ENCODE measurements at regions not wholly inside any gene's neighbourhood (a gene's known extent, or its start where the extent isn't known, plus 50 kb on each side); places are given as distances from the start of the nearest gene placed in this dataset.
"Not testable (repeated sequence)": the region's sequence is repeated elsewhere in the genome, so short reads cannot be mapped to it uniquely, and the experiment has no call there.

DNA sequence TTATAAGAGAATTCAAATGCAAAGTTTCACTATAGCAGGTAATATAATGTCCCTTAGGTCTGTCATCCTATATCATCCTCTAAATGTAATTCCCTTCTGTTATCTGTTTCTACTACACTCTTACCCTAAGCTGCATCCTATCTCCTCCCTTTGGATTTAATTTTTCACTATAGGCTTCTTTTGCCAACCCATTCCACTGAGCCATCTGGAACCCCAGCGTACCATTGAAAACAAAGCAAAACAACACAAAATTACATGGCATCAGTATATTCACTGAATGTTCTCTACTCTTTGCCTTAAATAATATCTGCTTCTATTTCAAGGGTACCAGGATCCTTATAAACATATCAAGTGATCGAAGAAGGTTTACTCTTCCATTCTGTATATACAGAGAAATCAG lies 1530.2 kb upstream of the LRRTM3 start:
- no peak for DNase-seq
- Mint-ChIP-seq H3K27me3 (no peaks in the 10 kb centered on the region), H3K9me3 (peaks cover 7% of the 10 kb centered on the region), H3K27ac (no peak overlapping the region), H3K4me3 (no peak overlapping the region), H3K36me3 (no peaks in the 10 kb centered on the region), H3K4me1 (no peaks in the 10 kb centered on the region)

DNA sequence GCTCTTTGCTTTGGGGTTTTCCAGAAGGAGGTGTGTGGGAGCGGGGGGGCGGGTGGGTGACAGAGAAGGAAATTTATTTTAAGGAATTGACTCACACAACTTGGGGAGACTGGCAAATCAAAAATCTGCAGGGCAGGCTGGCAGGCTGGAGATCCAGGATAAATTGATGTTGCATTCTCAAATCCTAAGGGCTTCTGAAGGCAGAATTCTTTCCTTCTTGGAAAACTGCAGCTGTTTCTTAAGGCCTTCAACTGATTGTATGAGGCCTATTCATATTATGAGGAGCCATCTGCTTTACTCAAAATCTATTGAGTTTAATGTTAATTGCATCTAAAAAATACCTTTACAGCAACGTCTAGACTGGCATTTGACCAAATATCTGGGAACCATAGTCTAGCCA lies 1528.8 kb upstream of the LRRTM3 start:
- Mint-ChIP-seq H3K4me1 (no peaks in the 10 kb centered on the region), H3K4me3 (no peak overlapping the region), H3K27me3 (no peaks in the 10 kb centered on the region), H3K36me3 (no peaks in the 10 kb centered on the region), H3K27ac (no peak overlapping the region), H3K9me3 (peaks cover 7% of the 10 kb centered on the region)
- DNase-seq, result no peak

DNA sequence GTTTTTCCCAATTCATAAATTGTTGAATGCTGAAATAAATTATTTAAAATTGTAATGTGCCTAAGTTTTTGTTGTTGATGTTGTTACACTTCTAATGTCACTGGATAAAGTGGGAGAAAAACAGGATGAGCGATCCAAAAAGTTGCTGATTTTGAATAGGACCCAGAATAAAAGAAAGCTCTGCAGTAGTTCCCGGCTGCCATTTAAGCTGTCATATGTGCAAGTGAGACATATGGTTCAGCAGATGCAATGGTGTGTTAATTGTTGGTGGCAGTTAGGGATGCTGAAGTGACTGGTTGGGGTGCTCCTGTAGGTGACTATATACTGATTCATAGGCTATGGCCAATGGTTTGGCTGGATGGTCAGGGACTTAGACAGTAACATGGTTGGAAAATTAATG lies 1517.4 kb upstream of the LRRTM3 start:
- Mint-ChIP-seq H3K9me3 (peaks cover 5% of the 10 kb centered on the region), H3K4me1 (no peaks in the 10 kb centered on the region), H3K27ac (no peak overlapping the region), H3K4me3 (no peak overlapping the region), H3K27me3 (no peaks in the 10 kb centered on the region), H3K36me3 (no peaks in the 10 kb centered on the region)
- no peak for DNase-seq

DNA sequence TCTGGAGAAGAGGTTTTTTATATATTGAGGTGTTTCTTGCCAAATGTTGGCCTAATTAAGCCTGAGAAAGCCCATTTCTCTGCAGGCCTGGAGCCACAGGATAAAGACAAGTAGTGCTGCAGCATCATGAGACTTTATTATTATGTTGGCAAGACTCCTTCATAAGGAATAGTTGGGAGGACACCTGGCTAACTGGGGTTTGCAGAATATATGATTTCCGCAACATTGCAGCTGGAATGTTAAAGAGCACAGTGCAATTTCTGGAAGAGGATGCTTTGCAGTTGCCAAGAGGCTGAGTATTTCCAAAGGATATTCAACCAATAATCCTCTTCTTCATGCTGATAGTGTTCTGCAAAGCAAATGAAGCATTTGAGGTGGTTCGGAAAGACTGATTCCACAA lies 1512.8 kb upstream of the LRRTM3 start:
- no peak overlapping the region for H3K27ac Mint-ChIP-seq
- H3K4me3 Mint-ChIP-seq, result no peak overlapping the region
- peaks cover 5% of the 10 kb centered on the region for H3K9me3 Mint-ChIP-seq

DNA sequence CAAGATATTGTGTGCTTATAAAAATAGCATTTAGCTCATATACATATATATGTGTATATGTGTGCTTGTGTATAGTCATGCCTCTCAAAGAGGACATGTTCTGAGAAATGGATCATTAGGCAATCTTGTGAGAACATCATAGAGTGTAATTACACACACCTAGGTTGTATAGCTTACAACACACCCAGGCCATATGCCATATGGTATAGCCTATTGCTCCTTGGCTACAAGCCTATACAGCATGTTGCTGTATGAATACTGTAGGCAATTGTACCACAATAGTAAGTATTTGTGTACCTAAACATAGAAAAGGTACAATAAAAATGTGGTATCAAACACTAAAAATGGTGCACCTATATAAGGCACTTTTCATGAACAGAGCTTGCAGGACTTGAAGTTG lies 1510.5 kb upstream of the LRRTM3 start:
- Mint-ChIP-seq H3K9me3 (peaks cover 2% of the 10 kb centered on the region), H3K4me3 (no peak overlapping the region), H3K27ac (no peak overlapping the region), H3K36me3 (no peaks in the 10 kb centered on the region), H3K27me3 (no peaks in the 10 kb centered on the region), H3K4me1 (no peaks in the 10 kb centered on the region)
- DNase-seq, result no peak

More for the DNA sequence above, 1512.8 kb upstream of the LRRTM3 start:
- no peaks in the 10 kb centered on the region for H3K27me3 Mint-ChIP-seq
- H3K36me3 Mint-ChIP-seq, result no peaks in the 10 kb centered on the region
- no peaks in the 10 kb centered on the region for H3K4me1 Mint-ChIP-seq
- no peak for DNase-seq

DNA sequence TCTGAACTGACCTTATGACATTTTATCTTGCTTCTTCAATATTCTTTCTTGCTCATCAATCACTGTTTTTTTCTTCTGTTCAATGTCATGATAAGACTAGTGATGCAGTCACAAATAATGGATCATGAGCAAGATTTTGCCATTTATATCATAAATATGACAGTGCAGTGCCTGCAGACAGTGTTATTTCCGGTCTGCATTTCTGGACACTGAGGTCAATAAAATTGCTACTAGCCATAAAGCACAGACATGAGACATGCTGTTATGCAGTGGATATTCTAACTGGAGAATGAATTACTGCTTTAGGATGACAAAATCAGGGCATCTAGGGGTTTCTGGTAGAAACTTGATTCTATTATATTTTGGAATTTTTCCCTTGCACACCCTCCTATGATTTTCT lies 1509.7 kb upstream of the LRRTM3 start:
- H3K9me3 Mint-ChIP-seq, result peaks cover 2% of the 10 kb centered on the region
- H3K27me3 Mint-ChIP-seq, result no peaks in the 10 kb centered on the region
- H3K4me3 Mint-ChIP-seq, result no peak overlapping the region
- DNase-seq, result no peak
- no peak overlapping the region for H3K27ac Mint-ChIP-seq
- no peaks in the 10 kb centered on the region for H3K4me1 Mint-ChIP-seq
- H3K36me3 Mint-ChIP-seq, result no peaks in the 10 kb centered on the region

DNA sequence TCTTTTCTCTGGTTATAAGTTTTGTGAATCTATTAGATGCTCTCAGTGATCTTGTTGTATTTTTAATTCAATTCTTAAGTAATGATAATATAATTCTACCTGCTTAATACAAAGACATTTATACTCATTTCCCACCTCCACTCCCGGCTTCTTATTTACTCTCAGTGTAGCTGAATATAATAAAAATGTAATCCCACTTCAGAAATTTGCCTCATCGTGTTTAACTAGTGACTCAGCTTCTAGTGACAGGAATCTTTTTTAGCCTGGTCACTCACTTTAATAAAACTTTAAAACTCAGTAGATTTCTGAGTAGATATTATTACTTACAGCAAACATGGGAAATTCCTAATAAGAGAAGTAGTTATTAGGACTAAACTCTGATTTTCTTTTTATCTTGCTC lies 1506.2 kb upstream of the LRRTM3 start:
- H3K27me3 Mint-ChIP-seq, result no peaks in the 10 kb centered on the region
- no peak overlapping the region for H3K27ac Mint-ChIP-seq
- H3K4me3 Mint-ChIP-seq, result no peak overlapping the region
- H3K36me3 Mint-ChIP-seq, result no peaks in the 10 kb centered on the region
- no peak for DNase-seq
- H3K9me3 Mint-ChIP-seq, result peaks cover 2% of the 10 kb centered on the region
- no peaks in the 10 kb centered on the region for H3K4me1 Mint-ChIP-seq

DNA sequence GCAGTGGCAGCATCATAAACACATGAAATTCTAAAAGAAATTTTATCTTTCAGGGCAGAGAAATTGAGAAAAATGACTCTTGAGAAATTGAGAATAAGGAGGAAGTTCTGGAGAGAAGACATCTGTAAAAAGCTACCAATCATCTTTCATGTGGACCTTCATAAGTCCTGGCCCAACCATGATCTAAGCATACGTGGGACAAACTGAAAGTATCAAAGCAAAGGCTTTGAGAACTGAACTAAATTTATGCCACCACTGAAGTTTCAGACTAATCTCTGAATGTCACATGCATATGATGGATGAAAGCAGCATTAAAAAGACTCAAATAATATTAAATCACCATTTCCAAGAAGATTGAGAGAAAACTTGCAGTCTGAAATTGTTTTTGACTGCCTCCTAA lies 1502.8 kb upstream of the LRRTM3 start:
- H3K9me3 Mint-ChIP-seq, result peaks cover 2% of the 10 kb centered on the region
- no peaks in the 10 kb centered on the region for H3K4me1 Mint-ChIP-seq
- DNase-seq, result no peak
- no peaks in the 10 kb centered on the region for H3K27me3 Mint-ChIP-seq
- no peaks in the 10 kb centered on the region for H3K36me3 Mint-ChIP-seq
- H3K27ac Mint-ChIP-seq, result no peak overlapping the region
- no peak overlapping the region for H3K4me3 Mint-ChIP-seq

DNA sequence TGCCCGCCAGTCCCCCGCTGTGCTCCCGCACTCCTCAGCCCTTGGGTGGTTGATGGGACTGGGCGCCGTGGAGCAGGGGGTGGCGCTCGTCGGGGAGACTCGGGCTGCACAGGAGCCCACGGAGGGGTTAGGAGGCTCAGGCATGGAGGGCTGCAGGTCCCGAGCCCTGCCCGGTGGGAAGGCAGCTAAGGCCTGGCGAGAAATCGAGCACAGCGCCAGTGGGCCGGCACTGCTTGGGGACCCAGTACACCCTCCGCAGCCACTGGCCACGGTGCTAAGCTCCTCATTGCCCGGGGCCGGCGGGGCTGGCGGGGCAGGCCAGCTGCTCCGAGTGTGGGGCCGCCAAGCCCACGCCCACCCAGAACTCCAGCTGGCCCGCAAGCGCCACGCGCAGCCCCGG lies 1496.5 kb upstream of the LRRTM3 start:
- DNase-seq, H3K9me3 Mint-ChIP-seq, H3K27ac Mint-ChIP-seq, H3K36me3 Mint-ChIP-seq, H3K4me3 Mint-ChIP-seq, H3K4me1 Mint-ChIP-seq, H3K27me3 Mint-ChIP-seq: not testable (repeated sequence)

DNA sequence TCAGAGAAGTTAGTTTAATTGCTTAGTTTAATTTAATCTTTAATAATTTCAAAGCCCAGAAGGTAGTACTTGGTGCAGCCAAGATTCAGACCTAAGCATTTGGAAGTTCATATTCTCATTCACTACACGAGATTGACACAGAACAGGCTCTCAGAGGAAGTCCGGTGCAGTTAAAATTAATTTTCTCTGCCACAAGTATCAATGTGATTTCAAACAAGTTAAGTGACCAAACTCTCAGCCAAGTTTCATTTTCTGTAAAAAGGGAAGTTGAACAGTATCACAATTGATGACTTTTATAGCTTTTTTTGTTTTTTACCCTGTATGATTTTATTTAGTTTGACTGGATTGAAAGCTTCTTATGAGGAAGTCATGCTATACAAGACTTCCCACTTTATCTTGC lies 1494.9 kb upstream of the LRRTM3 start:
- Mint-ChIP-seq H3K4me3 (no peak overlapping the region), H3K36me3 (no peaks in the 10 kb centered on the region), H3K9me3 (peaks cover 4% of the 10 kb centered on the region), H3K4me1 (no peaks in the 10 kb centered on the region), H3K27ac (no peak overlapping the region), H3K27me3 (no peaks in the 10 kb centered on the region)
- no peak for DNase-seq

DNA sequence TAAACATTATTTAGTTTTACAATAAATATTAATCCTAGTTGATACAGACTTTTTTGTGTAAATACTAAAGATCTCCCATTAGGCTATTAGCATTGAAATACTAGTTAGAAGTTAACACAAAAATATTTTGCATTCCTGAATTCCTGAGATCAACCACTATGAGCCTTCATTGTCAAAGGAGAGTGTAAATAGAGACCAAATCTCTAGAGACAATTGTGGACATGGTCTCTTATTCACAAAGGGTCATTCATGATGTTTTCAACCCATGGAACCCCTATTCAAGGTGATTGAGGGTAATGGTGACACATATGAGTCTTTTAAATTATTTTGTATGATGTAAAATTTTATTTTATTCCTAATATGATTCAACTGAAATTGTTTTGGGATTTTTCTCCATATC lies 1454.8 kb upstream of the LRRTM3 start:
- H3K4me3 Mint-ChIP-seq, result no peak overlapping the region

DNA sequence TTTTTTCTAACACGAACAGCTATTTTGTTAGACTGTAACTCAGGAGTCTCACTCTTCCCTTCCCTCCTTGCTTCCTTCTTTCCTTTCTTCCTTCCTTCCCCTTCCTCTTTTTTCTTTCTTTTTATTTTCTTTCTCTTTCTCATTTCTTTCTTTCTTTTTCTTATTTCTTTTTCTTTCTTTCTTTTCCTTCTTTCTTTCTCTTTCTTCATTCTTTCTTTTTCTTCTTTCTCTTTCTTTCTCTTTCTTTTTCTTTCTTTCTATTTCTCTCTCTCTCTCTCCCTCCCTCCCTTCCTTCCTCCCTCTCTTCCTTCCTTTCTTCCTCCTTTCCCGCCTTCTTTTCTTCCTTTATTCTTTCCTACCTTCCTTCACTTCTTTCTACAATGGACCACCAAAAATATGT lies 1443.0 kb upstream of the LRRTM3 start:
- H3K9me3 Mint-ChIP-seq, result peaks cover 10% of the 10 kb centered on the region
- no peaks in the 10 kb centered on the region for H3K4me1 Mint-ChIP-seq
- no peak overlapping the region for H3K4me3 Mint-ChIP-seq
- H3K27me3 Mint-ChIP-seq, result no peaks in the 10 kb centered on the region
- no peak overlapping the region for H3K27ac Mint-ChIP-seq
- H3K36me3 Mint-ChIP-seq, result no peaks in the 10 kb centered on the region
- DNase-seq, result no peak

More for the DNA sequence above, 1454.8 kb upstream of the LRRTM3 start:
- no peak for DNase-seq
- Mint-ChIP-seq H3K27ac (no peak overlapping the region), H3K27me3 (no peaks in the 10 kb centered on the region), H3K9me3 (peaks cover 6% of the 10 kb centered on the region), H3K4me1 (no peaks in the 10 kb centered on the region), H3K36me3 (no peaks in the 10 kb centered on the region)

DNA sequence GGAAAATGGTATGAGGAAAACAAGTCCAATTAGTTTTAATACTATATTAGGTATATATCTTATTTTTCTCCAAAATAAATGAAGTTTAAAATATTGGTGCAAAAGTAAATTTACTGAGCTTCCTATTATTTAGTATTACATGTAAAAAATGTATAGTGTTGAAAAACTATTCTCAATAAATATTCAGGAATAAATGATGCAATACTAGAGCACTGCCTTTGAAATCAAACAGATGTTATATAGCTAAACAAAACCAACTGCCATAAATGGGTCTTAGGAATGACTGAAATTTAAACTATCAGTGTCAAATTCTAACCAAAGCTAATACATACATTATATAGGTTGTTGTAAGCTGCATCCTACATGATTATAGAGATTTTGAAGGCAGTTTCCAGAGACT lies 1434.0 kb upstream of the LRRTM3 start:
- peaks cover 1% of the 10 kb centered on the region for H3K36me3 Mint-ChIP-seq
- DNase-seq, result no peak
- no peaks in the 10 kb centered on the region for H3K27me3 Mint-ChIP-seq
- H3K4me3 Mint-ChIP-seq, result no peak overlapping the region
- no peaks in the 10 kb centered on the region for H3K4me1 Mint-ChIP-seq
- H3K9me3 Mint-ChIP-seq, result peaks cover 5% of the 10 kb centered on the region
- no peak overlapping the region for H3K27ac Mint-ChIP-seq

DNA sequence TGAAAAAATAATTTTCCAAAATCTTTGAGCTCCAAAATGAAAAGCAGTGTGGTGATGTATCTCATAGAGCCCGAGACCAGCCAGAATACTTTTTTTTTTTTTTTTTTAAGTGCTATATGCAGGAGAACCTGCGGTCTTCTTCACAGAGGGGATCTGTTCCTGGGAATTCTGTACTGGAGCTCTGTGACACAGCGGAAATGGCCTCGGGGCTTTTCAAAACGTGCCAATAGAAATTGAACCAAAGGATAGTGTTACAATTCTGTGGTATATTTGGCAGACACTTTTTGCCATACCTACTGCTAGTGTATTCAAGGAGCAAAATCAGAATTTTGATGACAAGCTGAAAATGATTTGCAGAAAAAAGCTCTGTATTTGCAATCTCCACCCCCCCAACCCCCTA lies 1429.3 kb upstream of the LRRTM3 start:
- Mint-ChIP-seq H3K9me3 (no peaks in the 10 kb centered on the region), H3K27ac (no peak overlapping the region), H3K36me3 (peaks cover 1% of the 10 kb centered on the region), H3K27me3 (no peaks in the 10 kb centered on the region), H3K4me1 (no peaks in the 10 kb centered on the region), H3K4me3 (no peak overlapping the region)
- no peak for DNase-seq

DNA sequence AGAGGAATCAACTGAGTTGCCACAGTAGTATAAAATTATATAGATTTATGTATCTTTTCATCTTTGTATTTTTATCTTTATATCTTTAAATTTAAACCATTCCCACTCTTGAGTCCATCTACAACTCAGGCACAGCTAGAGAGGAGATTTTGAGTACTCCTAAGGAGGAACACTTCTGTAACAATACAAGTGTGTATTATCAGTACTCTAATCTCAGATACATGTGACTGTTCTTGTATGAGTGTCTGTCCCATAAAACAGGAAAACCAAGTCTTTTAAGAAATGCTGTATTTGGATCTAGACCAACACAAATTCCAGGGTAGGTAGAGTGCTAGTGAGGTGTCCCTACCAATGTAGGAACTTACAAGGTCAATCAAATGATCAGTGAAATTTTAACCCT lies 1428.0 kb upstream of the LRRTM3 start:
- H3K36me3 Mint-ChIP-seq, result peaks cover 1% of the 10 kb centered on the region
- H3K9me3 Mint-ChIP-seq, result no peaks in the 10 kb centered on the region
- no peak overlapping the region for H3K4me3 Mint-ChIP-seq
- no peak for DNase-seq
- H3K4me1 Mint-ChIP-seq, result no peaks in the 10 kb centered on the region
- H3K27me3 Mint-ChIP-seq, result no peaks in the 10 kb centered on the region
- no peak overlapping the region for H3K27ac Mint-ChIP-seq

DNA sequence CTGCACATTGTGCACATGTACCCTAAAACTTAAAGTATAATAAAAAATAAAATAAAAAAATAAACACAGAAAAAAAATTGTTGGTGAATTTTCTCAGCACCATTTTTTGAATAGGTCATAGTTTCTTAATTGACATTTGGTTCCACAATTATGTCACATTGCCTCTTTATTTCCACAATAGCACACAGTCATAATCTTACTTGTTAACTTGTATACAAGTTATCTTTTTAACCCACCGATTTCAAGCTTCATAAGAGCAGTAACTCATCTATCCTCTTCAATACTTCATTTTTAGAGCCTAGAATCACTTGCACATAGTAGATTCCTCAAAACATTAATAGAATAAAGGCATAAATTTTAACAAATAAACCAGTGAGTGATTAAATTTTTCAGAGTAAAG lies 1425.1 kb upstream of the LRRTM3 start:
- H3K27ac Mint-ChIP-seq, result no peak overlapping the region

DNA sequence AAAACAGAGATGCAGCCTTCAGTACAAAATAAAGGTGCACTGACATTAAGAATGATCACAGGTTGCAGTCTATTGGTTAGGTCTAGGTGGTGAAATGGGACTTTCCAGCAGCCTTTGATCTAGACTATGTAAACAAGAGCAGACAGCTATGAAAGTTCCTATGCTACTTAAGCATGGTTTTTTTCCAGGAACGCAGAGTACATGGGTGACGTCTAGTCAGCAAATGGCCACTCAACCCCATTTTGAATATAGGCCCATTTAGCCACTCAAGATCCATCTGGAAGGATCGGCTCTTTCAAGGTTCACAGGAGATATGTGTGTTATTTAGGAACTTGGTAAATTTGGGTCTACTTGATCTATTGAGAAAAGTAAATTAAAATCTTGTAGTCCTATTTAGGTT lies 1424.6 kb upstream of the LRRTM3 start:
- no peak overlapping the region for H3K27ac Mint-ChIP-seq
- no peaks in the 10 kb centered on the region for H3K4me1 Mint-ChIP-seq
- no peaks in the 10 kb centered on the region for H3K27me3 Mint-ChIP-seq
- no peaks in the 10 kb centered on the region for H3K9me3 Mint-ChIP-seq
- H3K36me3 Mint-ChIP-seq, result no peaks in the 10 kb centered on the region
- no peak overlapping the region for H3K4me3 Mint-ChIP-seq
- no peak for DNase-seq

More for the DNA sequence above, 1425.1 kb upstream of the LRRTM3 start:
- H3K27me3 Mint-ChIP-seq, result no peaks in the 10 kb centered on the region
- H3K9me3 Mint-ChIP-seq, result no peaks in the 10 kb centered on the region
- H3K4me1 Mint-ChIP-seq, result no peaks in the 10 kb centered on the region
- H3K36me3 Mint-ChIP-seq, result no peaks in the 10 kb centered on the region
- no peak for DNase-seq
- H3K4me3 Mint-ChIP-seq, result no peak overlapping the region
